ENCODE measurements at regions not wholly inside any gene's neighbourhood (a gene's known extent, or its start where the extent isn't known, plus 50 kb on each side); places are given as distances from the start of the nearest gene placed in this dataset.
A peak's percentile ranks its signal among the peaks of the same experiment; 100 is the strongest.
"Not testable (repeated sequence)": the region's sequence is repeated elsewhere in the genome, so short reads cannot be mapped to it uniquely, and the experiment has no call there.

GRCh38 chr21:35840197-35840799 is 220.0 kb downstream of the SETD4 start:
- peak; percentile 65 for DNase-seq

- no peak for DNase-seq
Observed at GRCh38 chr21:35838987-35839763, 221.2 kb downstream of the SETD4 start.

DNA sequence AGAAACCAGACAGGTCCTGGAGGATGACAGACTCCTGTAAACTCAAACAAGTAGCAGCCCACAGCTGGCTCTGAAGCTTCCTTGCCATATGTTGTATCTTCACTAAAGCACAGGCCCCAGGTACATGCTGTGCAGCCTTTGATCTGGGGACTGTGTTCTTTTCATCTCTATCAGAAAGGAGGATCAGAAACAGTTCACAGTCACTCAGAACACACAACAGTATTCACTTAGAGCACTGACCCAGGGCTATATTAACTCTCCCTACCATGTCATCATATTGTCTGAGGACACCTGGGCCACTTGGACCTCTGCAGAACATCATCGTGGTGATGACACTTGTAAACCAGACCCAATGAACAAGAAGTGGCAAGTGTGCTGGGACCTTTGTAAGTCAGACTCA is 222.0 kb downstream of the SETD4 start:
- DNase-seq: no peak

GRCh38 chr21:35833991-35834390 is 226.3 kb downstream of the SETD4 start:
- DNase-seq: no peak

DNA sequence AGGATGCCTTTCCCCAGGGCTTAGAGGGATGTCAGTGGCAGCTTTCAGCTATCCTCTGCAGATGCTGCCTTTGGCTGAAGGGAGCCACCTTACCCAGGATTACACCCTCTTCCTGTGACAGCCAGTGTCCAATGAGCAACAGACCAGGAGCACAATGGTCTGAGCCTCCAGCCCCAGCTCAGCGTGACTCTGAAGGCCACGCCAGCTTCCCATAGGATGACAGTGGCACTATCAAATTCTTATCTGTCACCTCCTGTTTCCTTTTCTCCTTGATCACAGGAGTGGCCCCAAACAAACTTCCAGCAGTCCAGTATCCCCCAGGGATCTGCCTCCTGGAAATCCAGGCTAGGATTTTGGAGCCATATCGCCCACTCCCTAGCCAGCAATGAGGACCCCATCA is 226.9 kb downstream of the SETD4 start:
- DNase-seq: no peak

DNA sequence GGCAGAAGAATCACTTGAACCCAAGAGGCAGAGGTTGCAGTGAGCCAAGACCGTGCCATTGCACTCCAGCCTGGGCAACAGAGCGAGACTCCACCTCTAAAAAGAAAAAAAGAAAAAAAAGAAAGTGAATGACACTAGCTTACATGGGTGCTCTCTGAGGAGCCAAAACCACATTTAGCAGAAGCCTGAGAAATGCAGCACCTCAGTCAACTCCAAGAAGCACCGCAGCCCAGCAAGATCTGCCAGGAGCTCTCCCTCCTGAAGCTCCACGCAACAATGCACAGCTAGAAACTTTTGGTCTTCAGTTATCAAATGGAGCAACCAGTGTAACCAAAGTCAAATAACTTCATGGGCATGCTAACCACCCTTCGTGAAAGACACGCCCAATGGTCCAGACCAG is 229.1 kb downstream of the SETD4 start:
- DNase-seq: no peak

DNA sequence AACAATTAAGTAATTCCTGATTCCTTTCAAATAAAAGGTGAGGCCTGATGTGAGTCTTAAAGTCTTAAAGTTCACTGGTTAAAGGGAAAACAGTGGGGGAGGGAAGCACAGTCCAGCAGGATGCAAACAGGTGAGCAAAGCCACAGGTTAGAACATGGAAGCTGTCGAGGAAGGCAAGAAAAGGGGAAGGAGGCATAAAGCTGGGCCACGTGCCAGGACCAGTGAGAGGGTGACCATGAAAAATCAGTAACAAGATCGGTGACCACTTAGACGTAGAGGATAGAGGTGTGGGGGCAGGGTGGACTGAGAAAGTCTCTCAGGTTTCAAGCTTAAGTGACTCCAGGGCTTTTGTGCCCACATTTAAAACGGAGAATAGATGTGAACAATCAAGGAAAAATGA is 231.3 kb downstream of the SETD4 start:
- DNase-seq: peak; percentile 80

- DNase-seq: no peak
Observed at GRCh38 chr21:35828161-35828560, 232.2 kb downstream of the SETD4 start.

- no peak for DNase-seq
Observed at GRCh38 chr21:35827004-35827403, 233.3 kb downstream of the SETD4 start.

- peak; percentile 40 for DNase-seq
Observed at GRCh38 chr21:35825370-35826353, 234.7 kb downstream of the SETD4 start.

- DNase-seq: no peak
Observed at GRCh38 chr21:35824136-35824535, 236.2 kb downstream of the SETD4 start.

- no peak for DNase-seq
Observed at GRCh38 chr21:35819134-35819533, 241.2 kb downstream of the SETD4 start.

DNA sequence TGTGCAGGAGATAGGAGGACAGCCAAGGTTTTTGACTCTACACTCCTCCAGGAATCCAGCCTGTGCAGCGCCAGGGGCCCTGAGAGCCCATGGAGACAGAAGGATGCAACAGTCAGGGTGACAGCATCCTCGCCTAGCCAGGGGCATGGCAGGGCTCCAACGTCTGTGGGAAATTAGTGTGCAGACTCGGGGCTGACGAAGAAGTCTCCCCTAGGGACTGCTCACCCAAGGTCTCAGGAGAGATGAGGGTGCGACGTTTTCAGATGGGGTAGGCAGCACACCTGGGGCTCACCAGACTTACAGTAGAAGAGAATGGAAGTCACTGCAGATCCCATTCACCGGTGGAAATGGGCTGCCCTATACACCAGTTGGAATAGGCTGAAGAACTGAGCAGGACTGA is 241.7 kb downstream of the SETD4 start:
- no peak for DNase-seq

GRCh38 chr21:35814858-35815619 is 245.3 kb downstream of the SETD4 start:
- no peak for DNase-seq

GRCh38 chr21:35812679-35813078 is 247.6 kb downstream of the SETD4 start:
- no peak for DNase-seq

DNA sequence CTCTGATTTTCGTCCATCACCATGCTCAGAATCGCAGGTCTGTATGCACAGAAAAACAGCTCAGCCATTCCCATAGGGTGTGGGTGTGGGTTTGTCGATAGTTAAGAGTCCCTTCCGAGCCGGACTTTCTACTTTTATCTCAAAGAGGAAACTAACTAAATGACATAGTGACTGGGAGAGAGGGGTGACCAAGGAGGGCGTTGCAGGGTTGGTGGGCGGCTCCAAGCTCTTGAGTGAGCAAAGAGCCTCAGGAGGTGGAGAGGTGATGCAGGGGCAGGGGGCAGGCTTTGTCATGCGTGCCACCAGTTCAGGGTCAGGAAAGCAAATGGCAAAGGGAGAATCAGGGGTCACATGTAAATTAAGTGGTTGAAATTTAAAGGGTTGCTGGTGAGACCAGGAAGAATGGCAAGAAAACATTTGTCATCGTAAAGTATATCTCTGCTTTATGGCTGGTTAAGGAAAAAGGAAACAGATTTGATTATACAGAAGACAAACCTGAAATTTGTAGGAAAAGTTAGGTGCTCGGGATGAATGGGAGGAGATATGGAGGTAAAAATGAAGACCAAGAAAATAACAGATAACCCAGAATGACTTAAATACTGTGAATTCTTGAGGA is 249.0 kb downstream of the SETD4 start:
- no peak for DNase-seq

DNA sequence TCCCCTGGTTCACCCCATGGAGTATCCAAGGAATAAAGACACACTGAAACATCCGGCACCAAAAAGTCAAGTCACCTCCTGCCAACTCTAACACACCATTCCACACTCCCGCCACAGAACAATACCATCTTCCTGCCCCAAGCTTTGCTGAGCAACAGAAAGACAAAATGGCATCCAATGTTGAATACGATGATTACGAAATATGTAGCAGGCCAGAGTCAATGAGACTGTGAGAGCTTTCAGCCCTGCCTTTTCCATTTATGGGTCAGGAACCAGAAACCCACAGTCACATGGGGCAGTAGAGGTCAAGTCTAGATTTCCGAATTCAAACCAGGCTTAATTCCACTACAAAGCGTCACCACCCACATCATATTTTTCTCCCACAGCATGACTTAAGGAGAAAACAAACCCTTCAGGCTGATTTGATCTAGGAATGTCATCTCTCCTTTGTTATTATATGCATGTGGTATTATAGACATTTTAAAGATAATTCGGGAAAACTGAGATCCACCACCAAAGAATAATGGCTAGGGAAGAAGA is 249.8 kb downstream of the SETD4 start:
- DNase-seq: no peak

DNA sequence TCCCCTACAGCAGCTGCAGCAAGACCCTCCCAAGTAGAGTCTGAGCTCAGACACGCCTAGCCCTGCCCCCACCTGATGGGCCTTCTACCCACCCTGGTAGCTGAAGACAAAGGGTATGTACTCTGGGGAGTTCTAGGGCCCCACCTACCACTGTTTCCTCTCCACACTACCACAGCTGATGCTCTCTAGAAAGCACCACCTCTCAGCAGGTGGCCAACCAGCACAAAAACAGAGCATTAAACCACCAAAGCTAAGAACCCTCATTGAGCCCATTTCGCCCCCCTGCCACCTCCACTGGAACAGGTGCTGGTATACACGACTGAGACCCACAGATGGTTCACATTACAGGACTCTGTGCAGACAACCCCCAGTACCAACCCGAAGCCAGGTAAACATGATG is 258.9 kb downstream of the SETD4 start:
- peak; percentile 46 for DNase-seq

DNA sequence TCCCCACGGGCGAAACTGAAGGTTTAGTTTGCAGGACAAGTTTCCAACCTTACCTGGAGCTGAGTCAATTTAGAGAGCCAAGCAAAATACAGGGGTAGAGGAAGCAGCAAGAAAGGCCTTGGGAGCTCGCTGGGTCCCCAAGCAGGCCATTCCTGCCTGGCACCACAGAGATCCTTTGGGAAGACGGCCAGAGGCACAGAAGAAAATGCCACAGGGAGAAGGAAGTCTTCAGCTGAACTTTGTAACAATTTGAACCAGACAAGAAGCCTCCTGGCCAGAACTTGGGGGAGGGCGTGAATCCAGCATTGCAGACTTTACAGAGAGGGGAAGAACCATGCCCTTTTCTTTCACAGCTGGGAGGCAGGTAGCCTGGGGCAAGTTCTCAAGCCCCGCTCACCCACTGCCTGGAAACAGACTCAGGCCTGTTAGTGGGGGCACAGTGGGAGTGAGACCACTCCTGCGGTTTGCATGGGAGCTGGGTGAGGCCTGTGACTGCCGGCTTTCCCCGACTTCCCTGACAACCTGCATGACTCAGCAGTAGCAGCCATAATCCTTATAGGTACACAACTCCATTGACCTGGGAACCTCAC is 259.4 kb downstream of the SETD4 start:
- not testable (repeated sequence) for DNase-seq

GRCh38 chr21:35796844-35797243 is 263.5 kb downstream of the SETD4 start:
- DNase-seq: peak; percentile 51

DNA sequence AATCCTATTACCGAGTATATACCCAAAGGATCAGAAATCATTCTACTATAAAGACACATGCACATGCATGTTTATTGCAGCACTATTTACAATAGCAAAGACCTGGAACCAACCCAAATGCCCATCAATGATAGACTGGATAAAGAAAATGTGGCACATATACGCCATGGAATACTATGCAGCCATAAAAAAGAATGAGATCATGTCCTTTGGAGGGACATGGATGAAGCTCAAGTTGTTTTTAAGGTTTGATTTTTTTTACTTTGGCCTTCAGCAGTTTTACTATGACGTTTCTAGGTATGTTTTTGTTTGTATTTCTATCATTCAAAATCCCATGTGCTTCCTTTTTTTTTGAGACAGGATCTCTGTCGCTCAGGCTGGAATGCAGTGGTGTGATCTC is 265.8 kb downstream of the SETD4 start:
- not testable (repeated sequence) for DNase-seq
